Mucosa of descending colon (tissue), 3 donors: ENCODE measurements at regions not wholly inside any gene's neighbourhood (a gene's known extent, or its start where the extent isn't known, plus 50 kb on each side); places are given as distances from the start of the nearest gene placed in this dataset.

Experiments used
- ATAC-seq: fragments of 200-7000 bp; cut with Tn5 transposase; one replicate; pipeline ENCODE4 v1.9.1; 2020; ENCODE audit warnings: mild to moderate bottlenecking, moderate library complexity
- DNase-seq, 3 donors: peaks; one replicate each; pipeline ENCODE4 v3.0.0-alpha.2; 2020
- H3K36me3 ChIP-seq: fragments of 200-600 bp; one replicate; pipeline ENCODE4 v1.8.0; 2021; ENCODE audit warnings: low read depth, mild to moderate bottlenecking
- H3K4me1 ChIP-seq: fragments of 200-600 bp; one replicate; pipeline ENCODE4 v1.8.0; 2021; ENCODE audit warnings: low read depth, mild to moderate bottlenecking
- H3K4me3 ChIP-seq: fragments of 200-600 bp; one replicate; pipeline ENCODE4 v1.8.0; 2021; ENCODE audit warnings: mild to moderate bottlenecking
- H3K9me3 ChIP-seq: fragments of 200-600 bp; one replicate; pipeline ENCODE4 v1.8.0; 2021; ENCODE audit warnings: mild to moderate bottlenecking
- intact Hi-C, 2 donors: fragments of 100-400 bp; cut with DNase I in 1 of 2; cut with micrococcal nuclease in 1 of 2; formaldehyde crosslinking; loops; one replicate each; pipeline versions ENCODE4 v1.11.0 to v1.11.1; 2022; cut with DNase I, micrococcal nuclease
- TF ChIP-seq, protein P1 (sequence below): fragments of 200-600 bp; IDR thresholded peaks from one replicate; pipeline ENCODE4 v1.8.0; 2022; ENCODE audit warnings: antibody characterized with exemption, mild to moderate bottlenecking
- donor health status: DM: no; HTN: no; CAD: no; lungs with moderate emphysema.
- donor health status: DM: no; HTN: no; CAD: no.
- donor health status: DM: no; HTN: yes; CAD: no.

DNA sequence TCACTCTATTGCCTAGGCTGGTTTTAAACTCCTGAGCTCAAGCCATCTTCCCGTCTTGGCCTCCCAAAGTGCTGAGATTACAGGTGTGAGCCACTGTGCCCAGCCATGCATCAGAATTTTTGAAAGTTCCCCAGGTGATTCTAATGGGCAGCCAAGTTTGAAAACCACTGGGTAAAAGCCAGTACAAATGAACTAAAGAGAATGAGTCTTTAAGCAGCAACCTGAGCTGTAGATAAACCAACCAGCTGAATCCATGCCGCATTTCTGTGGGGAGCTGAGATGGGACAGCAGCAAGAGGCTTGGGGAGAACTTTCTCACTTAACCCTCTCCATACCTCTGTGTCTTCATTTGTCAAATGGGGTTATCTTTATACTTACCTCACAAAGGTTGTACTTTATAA is 67.5 kb downstream of the VEGFA start:
- DNase-seq = no peak

DNA sequence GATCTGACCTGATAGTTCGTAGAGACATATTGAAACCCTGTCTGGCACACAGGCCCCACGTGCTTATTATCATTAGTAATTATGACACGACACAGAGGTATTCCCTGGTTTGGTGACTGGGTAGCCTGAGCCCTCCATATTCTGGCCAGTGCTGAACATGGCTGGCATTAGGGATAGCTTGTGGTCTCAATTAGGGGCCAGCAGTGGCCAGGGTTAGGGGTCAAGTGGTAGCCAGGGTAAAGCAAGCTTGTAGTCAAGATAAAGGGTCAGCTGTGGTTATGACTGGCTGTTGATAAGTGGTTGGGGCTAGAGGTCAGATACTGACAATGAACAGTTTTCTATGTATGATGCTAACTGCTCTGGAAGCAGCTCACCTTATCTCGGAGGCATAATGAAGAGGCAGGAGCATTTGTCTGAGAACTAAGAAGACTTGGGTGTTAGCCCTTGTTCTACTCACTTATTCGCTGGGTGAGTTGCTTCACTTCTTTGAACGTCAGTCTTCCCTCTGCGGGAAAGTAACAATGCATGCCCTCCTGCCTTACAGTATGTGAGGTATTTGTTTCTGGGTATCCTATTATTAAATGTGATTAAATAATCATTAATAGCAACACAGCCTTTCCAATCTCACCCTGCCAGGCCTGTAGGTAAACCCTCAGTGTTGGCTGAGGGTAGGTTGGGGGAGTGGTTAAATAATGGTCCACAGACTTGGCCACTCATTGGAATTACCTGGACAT is 66.7 kb downstream of the VEGFA start:
- no peak for DNase-seq
- ATAC-seq = no peak
- Histone ChIP-seq H3K36me3 (no peaks in the 10 kb centered on the region), H3K4me1 (no peaks in the 10 kb centered on the region), H3K4me3 (no peak overlapping the region), H3K9me3 (no peaks in the 10 kb centered on the region)
- intact Hi-C loops = no loop called here
- TF ChIP-seq, protein P1, sequence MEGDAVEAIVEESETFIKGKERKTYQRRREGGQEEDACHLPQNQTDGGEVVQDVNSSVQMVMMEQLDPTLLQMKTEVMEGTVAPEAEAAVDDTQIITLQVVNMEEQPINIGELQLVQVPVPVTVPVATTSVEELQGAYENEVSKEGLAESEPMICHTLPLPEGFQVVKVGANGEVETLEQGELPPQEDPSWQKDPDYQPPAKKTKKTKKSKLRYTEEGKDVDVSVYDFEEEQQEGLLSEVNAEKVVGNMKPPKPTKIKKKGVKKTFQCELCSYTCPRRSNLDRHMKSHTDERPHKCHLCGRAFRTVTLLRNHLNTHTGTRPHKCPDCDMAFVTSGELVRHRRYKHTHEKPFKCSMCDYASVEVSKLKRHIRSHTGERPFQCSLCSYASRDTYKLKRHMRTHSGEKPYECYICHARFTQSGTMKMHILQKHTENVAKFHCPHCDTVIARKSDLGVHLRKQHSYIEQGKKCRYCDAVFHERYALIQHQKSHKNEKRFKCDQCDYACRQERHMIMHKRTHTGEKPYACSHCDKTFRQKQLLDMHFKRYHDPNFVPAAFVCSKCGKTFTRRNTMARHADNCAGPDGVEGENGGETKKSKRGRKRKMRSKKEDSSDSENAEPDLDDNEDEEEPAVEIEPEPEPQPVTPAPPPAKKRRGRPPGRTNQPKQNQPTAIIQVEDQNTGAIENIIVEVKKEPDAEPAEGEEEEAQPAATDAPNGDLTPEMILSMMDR = no peak

More for the DNA sequence above, 67.5 kb downstream of the VEGFA start:
- TF ChIP-seq, protein P1 = no peak
- no peak for ATAC-seq
- no peaks in the 10 kb centered on the region for H3K36me3 ChIP-seq
- H3K4me3 ChIP-seq = no peak overlapping the region
- intact Hi-C loops = no loop called here
- H3K9me3 ChIP-seq = no peaks in the 10 kb centered on the region
- H3K4me1 ChIP-seq = peaks cover 6% of the 10 kb centered on the region
